Stimulated activated naive B cell treated with anti-CD40 and anti-IgM and Interleukin-4, amounts not matched to agents 10 μg/mL and 1 μg/mL and 100 μg/mL, for 72 hours (primary cell): ENCODE measurements at regions not wholly inside any gene's neighbourhood (a gene's known extent, or its start where the extent isn't known, plus 50 kb on each side); places are given as distances from the start of the nearest gene placed in this dataset.
A peak's percentile ranks its signal among the peaks of the same experiment; 100 is the strongest.

Source experiments
- ATAC-seq, 2 donors: fragments of 150-1000 bp; cut with Tn5 transposase; replicated peaks; 2 replicates each; pipeline ENCODE4 v1.10.0; 2021; ENCODE audit warnings: moderate library complexity in 1 of 2
- DNase-seq: peaks from one replicate; pipeline ENCODE4 v3.0.0; 2021
- H3K27ac Mint-ChIP-seq: one replicate; pipeline ENCODE4 v1.8.0; 2022; ENCODE audit warnings: mild to moderate bottlenecking, mixed read lengths
- H3K27me3 Mint-ChIP-seq, 2 donors: one replicate each; pipeline ENCODE4 v1.8.0; 2022; ENCODE audit warnings: mixed read lengths in 2 of 2
- H3K36me3 Mint-ChIP-seq, 2 donors: one replicate each; pipeline ENCODE4 v1.8.0; 2022; ENCODE audit warnings: mixed read lengths in 2 of 2, mild to moderate bottlenecking in 1 of 2
- H3K4me1 Mint-ChIP-seq, 2 donors: one replicate each; pipeline ENCODE4 v1.8.0; 2022; ENCODE audit warnings: mixed read lengths in 2 of 2, mild to moderate bottlenecking in 1 of 2
- H3K4me3 Mint-ChIP-seq, 2 donors: one replicate each; pipeline ENCODE4 v1.8.0; 2022; ENCODE audit warnings: mild to moderate bottlenecking in 2 of 2, mixed read lengths in 2 of 2, moderate library complexity in 1 of 2
- H3K9me3 Mint-ChIP-seq, 2 donors: one replicate each; pipeline ENCODE4 v1.8.0; 2022; ENCODE audit warnings: mixed read lengths in 2 of 2, mild to moderate bottlenecking in 1 of 2

DNA sequence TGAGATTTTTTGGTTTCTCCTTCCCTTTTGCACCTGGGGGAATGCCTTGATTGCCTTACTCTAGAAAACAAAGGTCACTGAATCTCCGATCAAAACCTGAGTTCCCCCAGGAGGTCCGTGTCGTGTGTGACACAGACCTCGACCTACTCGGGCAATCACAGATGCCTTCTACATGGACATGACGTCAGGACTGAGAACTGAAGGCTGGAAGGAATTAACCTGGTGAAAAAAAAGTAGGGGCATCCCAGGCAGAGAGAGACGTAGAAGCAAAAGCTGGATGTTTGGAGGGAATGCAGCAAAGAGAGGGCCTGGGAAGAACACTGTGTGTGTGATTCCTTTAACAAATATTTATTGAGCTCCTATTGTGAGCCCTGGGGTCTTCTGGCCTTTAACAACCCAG is 178.0 kb downstream of the PRDM2 start:
- Mint-ChIP-seq H3K27me3 (peaks cover 17 to 26% of the 10 kb centered on the region in 2 donors), H3K27ac (no peak overlapping the region), H3K9me3 (peaks cover 0 to 2% of the 10 kb centered on the region in 2 donors), H3K36me3 (no peaks in the 10 kb centered on the region), H3K4me1 (no peaks in the 10 kb centered on the region), H3K4me3 (no peak overlapping the region)
- ATAC-seq = no peak
- no peak for DNase-seq

DNA sequence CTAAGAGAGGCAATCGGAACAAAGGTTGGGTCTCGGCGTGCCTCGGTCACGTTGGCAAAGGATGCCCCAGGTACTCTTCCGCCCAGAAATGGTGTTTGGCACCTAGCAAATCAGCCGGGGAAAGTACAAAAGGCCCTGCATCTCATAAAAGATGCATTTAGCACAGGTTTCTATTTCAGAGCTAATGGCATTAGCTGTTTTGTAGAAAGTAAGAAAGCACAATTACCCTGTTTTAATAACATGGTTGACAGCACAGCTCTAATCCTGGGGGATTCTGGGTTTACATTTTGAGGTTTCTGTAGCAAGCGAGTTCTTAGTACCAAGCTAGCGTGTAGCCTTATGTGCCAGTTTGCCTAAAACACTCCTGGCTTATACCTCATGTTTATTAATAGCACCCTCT is 178.5 kb downstream of the PRDM2 start:
- H3K4me3 Mint-ChIP-seq = no peak overlapping the region
- no peaks in the 10 kb centered on the region for H3K36me3 Mint-ChIP-seq
- DNase-seq (no peak), ATAC-seq (no peak)
- H3K4me1 Mint-ChIP-seq = no peaks in the 10 kb centered on the region
- H3K27me3 Mint-ChIP-seq = peaks cover 16 to 26% of the 10 kb centered on the region in 2 donors
- H3K9me3 Mint-ChIP-seq = peaks cover 0 to 2% of the 10 kb centered on the region in 2 donors
- no peak overlapping the region for H3K27ac Mint-ChIP-seq

DNA sequence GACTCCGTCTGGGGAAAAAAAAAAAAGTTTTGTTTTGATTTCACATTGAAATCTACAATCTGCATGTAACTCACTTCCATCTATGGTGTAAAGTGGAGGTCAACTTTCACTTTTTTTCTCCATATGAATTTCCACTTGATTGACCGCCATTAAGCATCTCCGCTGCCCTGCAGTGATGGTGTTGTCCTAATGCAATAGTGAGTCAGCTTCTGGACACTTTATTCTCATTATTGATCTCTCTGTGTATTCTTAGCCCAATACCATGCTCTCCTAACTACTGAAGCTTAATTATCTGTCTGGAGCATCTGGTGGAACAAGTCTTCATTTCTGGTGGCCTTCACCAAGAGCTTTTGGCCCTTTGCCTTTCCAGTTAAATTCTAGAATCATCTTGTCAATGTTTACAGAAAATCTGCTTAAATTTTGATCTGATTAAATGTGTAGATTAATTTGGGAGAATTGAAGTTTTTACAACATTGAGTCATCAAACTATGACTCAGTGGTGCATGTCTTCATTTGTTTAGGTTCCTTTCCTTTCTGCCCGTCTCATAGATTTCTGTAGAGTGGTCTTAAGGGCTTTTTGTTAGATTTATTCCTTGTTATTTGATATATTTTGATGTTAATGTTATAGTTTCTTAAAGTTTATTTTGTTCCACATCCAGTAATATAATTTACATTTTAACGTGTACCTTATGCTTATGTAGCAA is 181.5 kb downstream of the PRDM2 start:
- Mint-ChIP-seq H3K4me1 (no peaks in the 10 kb centered on the region), H3K27me3 (peaks cover 12 to 27% of the 10 kb centered on the region in 2 donors), H3K4me3 (no peak overlapping the region), H3K27ac (no peak overlapping the region), H3K36me3 (no peaks in the 10 kb centered on the region), H3K9me3 (no peaks in the 10 kb centered on the region)
- ATAC-seq (no peak), DNase-seq (no peak)

DNA sequence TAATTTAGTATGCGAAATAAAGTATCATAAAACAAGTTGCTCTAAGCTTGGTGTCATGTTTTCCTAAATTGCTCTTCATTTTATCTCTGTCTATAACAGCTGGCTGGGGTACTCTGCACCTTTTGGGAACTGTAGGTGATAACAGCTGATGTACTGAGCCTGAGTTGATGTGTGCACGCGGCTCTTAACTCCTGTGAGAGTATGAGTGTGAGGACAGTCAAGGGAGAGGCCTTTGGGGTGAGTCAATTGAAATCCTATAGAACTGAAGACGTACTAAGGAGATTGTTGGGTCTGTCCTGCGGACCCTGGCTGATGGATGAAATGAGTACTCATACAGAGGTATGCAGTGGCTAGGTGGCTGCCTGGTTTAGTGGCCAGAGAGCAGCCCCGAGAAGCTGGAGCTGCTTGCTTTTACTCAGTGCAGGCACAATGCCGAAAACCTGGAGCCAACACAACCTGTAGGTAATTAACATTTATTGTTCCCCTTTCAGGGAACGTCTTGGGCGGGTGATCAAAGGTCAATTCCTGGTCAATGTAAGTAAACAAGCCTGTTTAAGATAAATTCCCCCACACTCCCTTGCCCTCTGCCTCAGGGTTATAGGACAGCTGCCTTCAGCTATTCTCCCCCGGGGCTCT is 188.5 kb downstream of the PRDM2 start:
- Mint-ChIP-seq H3K4me1 (peaks cover 0 to 6% of the 10 kb centered on the region in 2 donors), H3K4me3 (no peak overlapping the region), H3K9me3 (peaks cover 3 to 4% of the 10 kb centered on the region in 2 donors), H3K36me3 (no peaks in the 10 kb centered on the region), H3K27me3 (peaks cover 20 to 23% of the 10 kb centered on the region in 2 donors), H3K27ac (no peak overlapping the region)
- no peak for ATAC-seq
- no peak for DNase-seq

DNA sequence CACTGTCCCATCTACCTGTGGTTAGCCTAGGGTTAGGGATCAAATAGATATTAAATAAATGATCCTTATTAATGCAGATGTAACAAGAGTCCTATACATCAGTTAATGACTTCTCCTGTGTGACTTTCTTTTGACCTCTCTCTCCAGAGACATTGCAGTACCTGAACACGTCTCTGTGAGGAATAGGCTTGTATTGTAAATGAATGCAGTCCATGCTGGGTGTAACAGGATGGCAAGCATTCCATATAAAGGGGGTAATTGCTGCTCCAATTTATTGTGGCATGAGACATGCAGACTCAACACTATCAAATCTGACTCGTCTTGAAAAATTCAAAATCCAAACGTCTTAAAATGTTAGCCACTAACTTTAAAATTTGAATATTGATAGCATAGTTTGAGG is 189.5 kb downstream of the PRDM2 start:
- H3K4me3 Mint-ChIP-seq = no peak overlapping the region
- no peaks in the 10 kb centered on the region for H3K36me3 Mint-ChIP-seq
- peaks cover 0 to 6% of the 10 kb centered on the region in 2 donors for H3K4me1 Mint-ChIP-seq
- no peak overlapping the region for H3K27ac Mint-ChIP-seq
- DNase-seq = no peak
- ATAC-seq = no peak
- peaks cover 24 to 30% of the 10 kb centered on the region in 2 donors for H3K27me3 Mint-ChIP-seq
- H3K9me3 Mint-ChIP-seq = peaks cover 3 to 4% of the 10 kb centered on the region in 2 donors

DNA sequence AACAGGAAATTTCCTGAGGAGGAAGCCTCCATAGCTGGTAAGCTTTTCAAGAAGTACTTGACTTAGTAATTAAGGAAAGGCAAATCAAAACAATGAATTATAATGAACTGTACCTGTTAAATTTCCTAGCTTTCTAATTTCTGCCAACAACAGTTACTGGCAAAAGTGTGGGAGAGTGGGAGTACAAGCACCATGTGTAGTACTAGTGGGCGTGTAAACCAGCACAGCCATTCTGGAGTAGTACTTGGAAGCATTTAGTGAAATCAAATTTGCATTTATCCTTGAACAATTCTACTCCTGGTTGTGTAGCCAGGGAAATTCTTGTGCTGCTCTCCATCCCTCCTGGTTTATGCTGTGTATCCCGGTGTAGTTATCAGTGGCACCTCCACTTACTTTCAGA is 190.8 kb downstream of the PRDM2 start:
- Mint-ChIP-seq H3K4me1 (peaks cover 0 to 6% of the 10 kb centered on the region in 2 donors), H3K4me3 (no peak overlapping the region), H3K27ac (no peak overlapping the region), H3K9me3 (peaks cover 3 to 4% of the 10 kb centered on the region in 2 donors), H3K36me3 (no peaks in the 10 kb centered on the region), H3K27me3 (peaks cover 24 to 25% of the 10 kb centered on the region in 2 donors)
- DNase-seq = no peak
- no peak for ATAC-seq

DNA sequence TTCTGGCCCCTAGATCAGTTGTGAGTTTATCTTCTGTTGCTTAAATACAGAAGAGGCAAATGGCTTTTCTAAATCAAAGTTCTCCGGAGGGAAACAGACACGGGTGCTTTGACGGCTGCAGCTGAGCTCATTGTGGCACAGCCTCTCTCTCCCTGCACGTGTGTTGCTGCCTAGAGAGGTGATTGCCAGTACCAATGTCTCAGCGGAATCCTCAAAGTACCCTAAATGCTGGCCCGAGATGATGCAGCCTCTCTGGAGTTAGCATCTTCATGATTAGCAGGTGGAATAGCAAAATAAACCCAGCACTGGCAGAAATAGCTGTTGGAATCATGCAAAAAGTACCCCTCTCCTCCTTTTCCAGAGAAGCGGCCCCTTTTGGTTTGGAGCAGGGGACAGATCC is 192.2 kb downstream of the PRDM2 start:
- Mint-ChIP-seq H3K4me1 (peaks cover 0 to 6% of the 10 kb centered on the region in 2 donors), H3K27ac (no peak overlapping the region), H3K27me3 (peaks cover 25 to 31% of the 10 kb centered on the region in 2 donors), H3K9me3 (peaks cover 3 to 4% of the 10 kb centered on the region in 2 donors), H3K36me3 (no peaks in the 10 kb centered on the region), H3K4me3 (peak overlapping the region in 1 of 2 donors; percentile 11)
- ATAC-seq = no peak
- DNase-seq = no peak

DNA sequence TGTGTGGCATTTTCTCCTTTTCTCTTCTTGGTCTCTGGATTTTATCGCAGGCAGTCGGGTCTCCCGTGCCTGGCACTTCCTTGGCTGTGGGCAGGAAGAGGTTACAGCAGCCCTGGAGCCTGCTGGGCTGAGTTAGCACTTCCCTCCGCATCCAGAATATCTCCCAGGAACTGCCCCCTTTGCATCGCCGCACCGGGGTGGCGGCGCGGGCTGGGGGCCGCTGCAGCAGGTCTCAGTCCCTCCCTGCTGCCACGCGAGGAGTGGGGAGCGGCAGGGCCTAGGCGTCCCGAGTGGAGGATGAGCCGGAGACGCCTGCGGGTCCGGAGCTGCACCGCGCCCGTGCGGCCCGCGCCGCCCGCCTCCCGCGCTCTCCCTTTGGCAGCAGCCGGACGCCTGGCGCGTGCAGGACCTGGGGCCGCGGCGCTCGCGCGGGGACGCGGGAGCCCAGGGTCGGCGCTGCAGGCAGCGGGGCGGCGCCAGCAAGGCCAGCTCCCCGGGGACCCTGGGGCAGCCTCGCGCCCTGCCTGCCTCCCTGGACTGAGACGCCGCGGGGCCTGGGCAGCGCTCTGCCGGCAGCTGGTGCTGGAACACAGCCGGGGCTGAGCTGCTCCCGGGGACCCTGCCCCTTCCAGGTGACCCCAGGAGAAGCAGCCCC is 192.8 kb downstream of the PRDM2 start:
- Mint-ChIP-seq H3K36me3 (no peaks in the 10 kb centered on the region), H3K9me3 (peaks cover 3 to 4% of the 10 kb centered on the region in 2 donors), H3K27ac (no peak overlapping the region), H3K27me3 (peaks cover 31 to 37% of the 10 kb centered on the region in 2 donors), H3K4me3 (no peak overlapping the region), H3K4me1 (peaks cover 0 to 6% of the 10 kb centered on the region in 2 donors)
- no peak for ATAC-seq
- no peak for DNase-seq

DNA sequence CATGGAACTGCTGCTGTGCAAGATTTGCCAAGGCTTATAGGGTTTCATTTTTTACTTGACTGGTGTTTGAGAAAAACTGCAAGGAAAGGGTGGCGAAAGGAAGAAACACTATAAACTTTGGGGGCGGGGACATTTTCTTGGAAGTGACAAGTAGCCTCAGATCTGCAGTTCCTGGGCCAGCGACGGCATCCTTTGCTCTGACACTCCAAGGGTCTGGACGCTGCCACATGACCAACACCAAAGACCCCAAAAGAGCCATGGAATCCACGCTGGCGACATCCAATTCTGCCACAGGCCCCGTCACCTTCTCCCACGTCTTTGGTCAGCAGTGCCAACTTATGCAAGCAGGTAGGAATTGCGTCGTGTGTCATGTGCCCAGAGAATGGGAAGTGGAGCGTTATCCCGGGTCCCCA is 193.4 kb downstream of the PRDM2 start:
- no peak overlapping the region for H3K27ac Mint-ChIP-seq
- no peaks in the 10 kb centered on the region for H3K36me3 Mint-ChIP-seq
- DNase-seq = no peak
- peaks cover 3 to 4% of the 10 kb centered on the region in 2 donors for H3K9me3 Mint-ChIP-seq
- peaks cover 0 to 6% of the 10 kb centered on the region in 2 donors for H3K4me1 Mint-ChIP-seq
- H3K4me3 Mint-ChIP-seq = no peak overlapping the region
- ATAC-seq = no peak
- H3K27me3 Mint-ChIP-seq = peaks cover 37 to 41% of the 10 kb centered on the region in 2 donors

DNA sequence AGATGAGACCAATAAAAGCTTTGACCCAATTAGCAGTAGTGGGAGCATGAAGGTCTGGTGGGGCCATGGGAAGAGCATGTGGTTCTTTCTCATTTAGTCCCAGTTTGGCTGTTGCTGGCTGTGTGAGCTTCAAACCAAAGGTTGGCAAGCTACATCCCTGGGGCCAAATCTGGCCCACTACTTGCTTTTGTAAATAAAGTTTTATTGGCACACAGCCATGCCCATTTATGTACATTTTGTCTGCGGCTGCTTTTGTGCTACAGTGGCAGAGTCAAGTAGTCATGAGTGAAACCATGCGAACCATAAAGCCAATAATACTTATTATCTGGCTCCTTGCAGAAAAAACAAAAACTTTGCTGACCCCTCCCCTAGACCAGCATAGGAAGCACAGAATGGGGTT is 196.9 kb downstream of the PRDM2 start:
- Mint-ChIP-seq H3K4me1 (peaks cover 0 to 6% of the 10 kb centered on the region in 2 donors), H3K9me3 (no peaks in the 10 kb centered on the region), H3K27ac (no peak overlapping the region), H3K4me3 (no peak overlapping the region), H3K27me3 (peaks cover 39 to 44% of the 10 kb centered on the region in 2 donors), H3K36me3 (no peaks in the 10 kb centered on the region)
- ATAC-seq = no peak
- DNase-seq = no peak

DNA sequence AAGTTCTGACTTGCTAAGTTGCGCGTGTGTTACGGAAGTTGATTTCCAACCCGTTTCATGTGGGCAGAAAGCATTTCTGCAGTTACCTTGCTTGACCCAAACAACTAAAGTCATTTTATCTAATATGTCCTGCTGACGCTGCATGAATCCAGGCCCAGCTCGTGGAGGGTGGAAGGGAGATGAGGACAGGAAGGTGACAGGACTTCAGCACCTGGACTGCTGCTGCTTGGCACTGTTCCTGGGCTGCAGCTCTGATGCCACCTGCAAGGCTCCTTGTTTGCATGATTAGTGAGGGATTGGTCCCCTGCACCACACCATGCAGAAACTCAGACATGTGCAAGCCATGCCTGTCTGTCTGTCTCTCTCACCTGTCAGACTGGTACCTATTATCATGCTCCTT is 198.4 kb downstream of the PRDM2 start:
- H3K27me3 Mint-ChIP-seq = peaks cover 31 to 43% of the 10 kb centered on the region in 2 donors
- no peak overlapping the region for H3K4me3 Mint-ChIP-seq
- no peaks in the 10 kb centered on the region for H3K4me1 Mint-ChIP-seq
- H3K36me3 Mint-ChIP-seq = no peaks in the 10 kb centered on the region
- ATAC-seq (no peak), DNase-seq (no peak)
- peaks cover 0 to 1% of the 10 kb centered on the region in 2 donors for H3K9me3 Mint-ChIP-seq
- no peak overlapping the region for H3K27ac Mint-ChIP-seq

DNA sequence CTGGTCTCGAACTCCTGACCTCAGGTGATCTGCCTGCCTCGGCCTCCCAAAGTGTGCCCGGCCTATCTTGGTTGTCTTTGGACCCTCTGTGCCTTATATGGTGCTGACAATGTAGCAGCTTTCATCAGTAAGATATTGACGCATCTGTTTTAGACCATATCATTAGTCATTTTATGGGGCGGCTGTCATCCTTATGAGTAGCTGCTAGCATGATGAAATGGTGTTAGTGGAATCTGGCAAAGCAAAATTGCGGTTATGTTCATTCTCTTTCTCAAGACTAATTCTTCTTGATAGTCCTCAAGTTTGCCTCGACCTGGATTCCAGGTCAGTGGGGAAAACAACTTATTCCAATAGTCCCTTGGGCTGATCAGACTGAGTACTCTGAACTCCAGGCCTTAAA is 199.9 kb downstream of the PRDM2 start:
- H3K27me3 Mint-ChIP-seq = peaks cover 27 to 38% of the 10 kb centered on the region in 2 donors
- H3K36me3 Mint-ChIP-seq = peaks cover 0 to 3% of the 10 kb centered on the region in 2 donors
- DNase-seq (no peak), ATAC-seq (no peak)
- H3K9me3 Mint-ChIP-seq = peaks cover 7 to 12% of the 10 kb centered on the region in 2 donors
- H3K4me3 Mint-ChIP-seq = no peak overlapping the region
- H3K4me1 Mint-ChIP-seq = no peaks in the 10 kb centered on the region
- H3K27ac Mint-ChIP-seq = no peak overlapping the region

DNA sequence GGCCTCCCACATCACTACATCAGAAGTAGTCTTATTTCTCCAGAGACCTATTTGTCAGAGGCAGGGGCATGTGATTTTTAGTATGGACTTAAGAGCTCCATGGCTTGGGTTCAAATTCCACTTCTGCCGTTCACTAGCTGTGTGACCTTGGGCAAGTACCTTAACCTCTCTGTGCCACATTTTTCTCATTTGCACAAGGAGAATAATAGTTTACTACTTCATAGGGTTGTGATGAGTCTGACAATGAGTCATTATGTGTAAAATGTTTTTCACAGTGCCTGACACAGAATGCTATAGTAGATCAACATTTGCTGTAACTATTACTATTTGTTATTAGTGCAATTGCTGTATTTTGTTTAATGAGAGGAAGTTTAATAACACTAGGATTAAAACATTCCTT is 200.6 kb downstream of the PRDM2 start:
- Mint-ChIP-seq H3K27ac (no peak overlapping the region), H3K4me3 (no peak overlapping the region), H3K9me3 (peaks cover 7 to 14% of the 10 kb centered on the region in 2 donors), H3K27me3 (peaks cover 28 to 32% of the 10 kb centered on the region in 2 donors), H3K36me3 (peaks cover 0 to 3% of the 10 kb centered on the region in 2 donors), H3K4me1 (no peaks in the 10 kb centered on the region)
- DNase-seq (no peak), ATAC-seq (no peak)

DNA sequence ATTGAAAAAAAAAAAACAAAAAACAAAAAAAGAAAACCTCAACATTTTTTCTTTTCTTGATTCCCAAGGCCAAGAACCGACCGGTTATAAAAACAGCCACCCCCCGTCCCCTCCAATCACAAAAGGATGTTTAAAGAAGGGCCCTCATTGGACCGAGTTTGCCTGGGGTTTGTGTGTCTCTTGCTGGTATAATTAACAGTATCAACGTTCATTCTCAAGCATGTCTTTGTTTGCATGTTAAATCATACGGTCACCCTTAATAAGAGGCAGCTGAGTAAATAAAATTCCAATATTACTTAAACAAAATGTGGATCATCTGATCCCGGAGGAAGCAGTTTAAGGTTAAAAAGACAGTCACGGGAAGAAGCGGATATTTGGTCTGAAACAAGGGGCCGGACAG is 201.1 kb downstream of the PRDM2 start:
- peaks cover 7 to 14% of the 10 kb centered on the region in 2 donors for H3K9me3 Mint-ChIP-seq

More for the DNA sequence above, 201.1 kb downstream of the PRDM2 start:
- peaks cover 0 to 3% of the 10 kb centered on the region in 2 donors for H3K36me3 Mint-ChIP-seq
- H3K27ac Mint-ChIP-seq = no peak overlapping the region
- no peak overlapping the region for H3K4me3 Mint-ChIP-seq
- peaks cover 28 to 32% of the 10 kb centered on the region in 2 donors for H3K27me3 Mint-ChIP-seq
- H3K4me1 Mint-ChIP-seq = no peaks in the 10 kb centered on the region
- DNase-seq (no peak), ATAC-seq (no peak)
